ENCODE measurements at regions not wholly inside any gene's neighbourhood (a gene's known extent, or its start where the extent isn't known, plus 50 kb on each side); places are given as distances from the start of the nearest gene placed in this dataset.

DNA sequence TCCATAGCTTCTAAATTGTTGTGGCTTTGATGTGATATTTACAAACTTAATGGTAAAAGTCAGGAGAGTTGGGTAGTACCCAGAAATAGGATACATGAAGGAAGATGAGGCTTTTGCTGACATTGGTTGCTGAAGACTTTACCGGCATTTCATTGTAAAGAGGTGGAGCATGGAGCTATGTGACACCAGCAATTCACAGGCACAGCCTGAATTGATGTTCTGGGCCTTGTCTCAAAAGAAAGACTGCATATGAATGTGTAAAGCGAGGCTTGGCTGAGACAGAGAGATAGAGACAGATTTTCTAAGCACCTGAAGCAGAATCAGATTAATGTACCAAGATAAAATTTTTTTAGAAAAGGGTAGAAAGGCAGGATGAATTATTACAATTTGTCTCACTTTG, 864.9 kb upstream of the ID2 start:
- no peaks in the 10 kb centered on the region for H3K27me3 ChIP-seq (ENCODE audit: control insufficient read depth, insufficient read depth, low read length)
- H3K36me3 ChIP-seq (ENCODE audit: control insufficient read depth, insufficient read depth, low read length) = no peaks in the 10 kb centered on the region
- TF ChIP-seq, protein P1, sequence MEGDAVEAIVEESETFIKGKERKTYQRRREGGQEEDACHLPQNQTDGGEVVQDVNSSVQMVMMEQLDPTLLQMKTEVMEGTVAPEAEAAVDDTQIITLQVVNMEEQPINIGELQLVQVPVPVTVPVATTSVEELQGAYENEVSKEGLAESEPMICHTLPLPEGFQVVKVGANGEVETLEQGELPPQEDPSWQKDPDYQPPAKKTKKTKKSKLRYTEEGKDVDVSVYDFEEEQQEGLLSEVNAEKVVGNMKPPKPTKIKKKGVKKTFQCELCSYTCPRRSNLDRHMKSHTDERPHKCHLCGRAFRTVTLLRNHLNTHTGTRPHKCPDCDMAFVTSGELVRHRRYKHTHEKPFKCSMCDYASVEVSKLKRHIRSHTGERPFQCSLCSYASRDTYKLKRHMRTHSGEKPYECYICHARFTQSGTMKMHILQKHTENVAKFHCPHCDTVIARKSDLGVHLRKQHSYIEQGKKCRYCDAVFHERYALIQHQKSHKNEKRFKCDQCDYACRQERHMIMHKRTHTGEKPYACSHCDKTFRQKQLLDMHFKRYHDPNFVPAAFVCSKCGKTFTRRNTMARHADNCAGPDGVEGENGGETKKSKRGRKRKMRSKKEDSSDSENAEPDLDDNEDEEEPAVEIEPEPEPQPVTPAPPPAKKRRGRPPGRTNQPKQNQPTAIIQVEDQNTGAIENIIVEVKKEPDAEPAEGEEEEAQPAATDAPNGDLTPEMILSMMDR (IDR thresholded peaks at IDR 0.05) = no peak
- H3K9me3 ChIP-seq (ENCODE audit: control insufficient read depth, low read length) = no peaks in the 10 kb centered on the region
- no peaks in the 10 kb centered on the region for H3K79me2 ChIP-seq
- H3K4me1 ChIP-seq = no peaks in the 10 kb centered on the region
- no peak overlapping the region for H3K9ac ChIP-seq
- no peak overlapping the region for H3K4me2 ChIP-seq (ENCODE audit: low read length)
- no peak overlapping the region for H3K4me3 ChIP-seq (ENCODE audit: low read depth, low read length)
- no peak overlapping the region for H2AFZ ChIP-seq
- H3K27ac ChIP-seq = no peak overlapping the region

DNA sequence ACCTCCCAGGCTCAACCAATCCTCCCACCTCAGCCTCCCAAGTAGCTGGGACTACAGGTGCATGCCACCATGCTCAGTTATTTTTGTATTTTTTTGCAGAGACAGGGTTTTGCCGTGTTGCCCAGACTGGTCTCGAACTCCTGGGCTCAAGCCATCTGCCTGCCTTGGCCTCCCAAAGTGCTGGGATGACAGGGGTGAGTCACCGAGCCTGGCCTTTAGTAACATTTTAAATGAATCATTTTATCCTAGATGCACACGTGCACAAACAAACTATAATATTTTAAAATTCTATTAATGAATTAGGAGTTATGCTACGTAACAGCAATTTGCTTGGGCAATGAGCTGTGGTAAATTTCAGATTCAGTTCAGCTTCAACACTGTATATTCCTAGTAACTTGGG, 862.5 kb upstream of the ID2 start:
- no peak overlapping the region for H3K27ac ChIP-seq
- H2AFZ ChIP-seq = no peak overlapping the region
- H3K4me1 ChIP-seq = no peaks in the 10 kb centered on the region
- no peaks in the 10 kb centered on the region for H3K79me2 ChIP-seq
- H3K36me3 ChIP-seq (ENCODE audit: control insufficient read depth, insufficient read depth, low read length) = no peaks in the 10 kb centered on the region
- H3K4me3 ChIP-seq (ENCODE audit: low read depth, low read length) = no peak overlapping the region
- H3K9ac ChIP-seq = no peak overlapping the region
- no peak overlapping the region for H3K4me2 ChIP-seq (ENCODE audit: low read length)
- TF ChIP-seq, protein P1 (IDR thresholded peaks at IDR 0.05) = no peak
- no peaks in the 10 kb centered on the region for H3K27me3 ChIP-seq (ENCODE audit: control insufficient read depth, insufficient read depth, low read length)
- no peaks in the 10 kb centered on the region for H3K9me3 ChIP-seq (ENCODE audit: control insufficient read depth, low read length)

DNA sequence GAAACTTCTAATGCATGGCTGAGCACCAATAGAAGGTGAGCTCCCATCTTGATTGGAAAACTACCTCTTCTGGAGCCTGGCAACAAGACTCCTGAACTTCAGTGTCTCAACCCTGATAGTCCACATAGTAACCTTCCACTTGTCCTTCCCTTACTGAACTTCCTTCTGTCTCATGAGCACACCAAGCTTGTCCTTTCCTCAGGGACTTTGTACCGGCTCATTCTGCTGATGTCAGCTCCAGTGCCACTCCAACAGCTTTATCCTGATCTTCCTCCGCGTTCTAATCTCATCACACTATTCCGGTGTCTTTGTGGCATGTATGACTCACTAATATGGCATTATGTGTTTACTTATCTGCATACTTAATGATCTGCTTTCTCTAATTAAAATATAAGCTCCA, 862.0 kb upstream of the ID2 start:
- Histone ChIP-seq H3K4me1 (no peaks in the 10 kb centered on the region), H3K27ac (no peak overlapping the region), H3K36me3 (ENCODE audit: control insufficient read depth, insufficient read depth, low read length) (no peaks in the 10 kb centered on the region), H3K9ac (no peak overlapping the region), H2AFZ (no peak overlapping the region), H3K9me3 (ENCODE audit: control insufficient read depth, low read length) (no peaks in the 10 kb centered on the region), H3K4me3 (ENCODE audit: low read depth, low read length) (no peak overlapping the region), H3K4me2 (ENCODE audit: low read length) (no peak overlapping the region), H3K79me2 (no peaks in the 10 kb centered on the region), H3K27me3 (ENCODE audit: control insufficient read depth, insufficient read depth, low read length) (no peaks in the 10 kb centered on the region)
- TF ChIP-seq, protein P1 (IDR thresholded peaks at IDR 0.05) = no peak

DNA sequence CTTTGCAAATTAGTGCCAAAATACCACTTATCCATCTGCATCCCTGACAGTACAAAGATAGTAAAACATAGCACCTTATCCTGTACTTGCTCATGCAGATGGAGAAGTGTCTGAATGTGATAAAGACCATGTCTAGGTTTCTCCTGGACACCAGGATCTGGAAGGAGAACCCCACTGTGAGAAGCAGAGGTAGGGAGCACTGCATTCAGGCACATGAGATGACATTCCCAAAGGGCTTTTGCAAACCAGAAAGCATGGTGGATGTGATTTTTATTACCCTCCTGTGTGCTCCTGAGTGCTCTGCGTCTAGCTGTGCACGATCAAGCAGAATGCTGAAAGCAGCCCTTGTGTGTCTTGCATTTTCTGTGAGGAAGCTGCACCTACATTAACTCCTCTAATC, 857.6 kb upstream of the ID2 start:
- Histone ChIP-seq H3K4me2 (ENCODE audit: low read length) (no peak overlapping the region), H3K36me3 (ENCODE audit: control insufficient read depth, insufficient read depth, low read length) (no peaks in the 10 kb centered on the region), H3K27me3 (ENCODE audit: control insufficient read depth, insufficient read depth, low read length) (no peaks in the 10 kb centered on the region), H3K9me3 (ENCODE audit: control insufficient read depth, low read length) (no peaks in the 10 kb centered on the region), H3K27ac (no peak overlapping the region), H3K9ac (no peak overlapping the region), H3K4me3 (ENCODE audit: low read depth, low read length) (no peak overlapping the region), H3K4me1 (no peaks in the 10 kb centered on the region), H3K79me2 (no peaks in the 10 kb centered on the region), H2AFZ (no peak overlapping the region)
- TF ChIP-seq, protein P1 (IDR thresholded peaks at IDR 0.05) = no peak

DNA sequence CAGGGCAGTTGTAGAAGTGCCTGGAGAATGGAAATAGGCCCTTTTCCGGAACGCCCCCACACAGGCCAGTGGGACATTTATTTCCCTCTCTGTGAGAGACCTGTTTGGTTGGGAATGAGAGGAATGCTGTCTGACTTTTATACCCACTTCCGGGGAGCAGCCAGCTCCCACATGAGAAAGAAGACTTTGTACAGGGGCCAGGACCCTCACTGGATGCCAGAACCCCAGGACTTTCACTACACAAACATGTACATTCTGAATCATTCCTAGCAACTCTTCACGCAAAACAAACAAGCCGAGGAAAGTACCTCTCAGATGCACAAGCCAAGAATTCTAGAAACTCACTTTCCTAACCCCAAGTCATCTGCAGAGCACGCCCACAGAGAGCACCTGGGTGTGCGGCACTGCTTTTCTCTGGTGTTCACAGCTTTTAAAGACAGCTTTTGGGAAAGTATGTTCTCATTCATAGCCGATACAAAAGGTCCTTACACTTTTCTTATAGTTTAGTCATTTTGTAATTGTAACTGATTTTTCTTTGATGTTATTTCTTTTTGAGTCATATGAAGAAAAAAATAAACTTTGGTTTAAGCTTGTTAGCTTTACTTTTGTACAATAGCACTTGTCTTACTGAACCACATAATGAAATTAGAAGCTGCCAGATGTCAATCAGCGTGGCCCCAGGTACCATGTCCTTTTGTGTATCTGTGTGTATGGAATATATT, 856.1 kb upstream of the ID2 start:
- Histone ChIP-seq H3K4me3 (ENCODE audit: low read depth, low read length) (no peak overlapping the region), H3K27ac (no peak overlapping the region)

More for the DNA sequence above, 856.1 kb upstream of the ID2 start:
- Histone ChIP-seq H3K36me3 (ENCODE audit: control insufficient read depth, insufficient read depth, low read length) (no peaks in the 10 kb centered on the region), H3K79me2 (no peaks in the 10 kb centered on the region), H3K9me3 (ENCODE audit: control insufficient read depth, low read length) (no peaks in the 10 kb centered on the region), H3K4me1 (no peaks in the 10 kb centered on the region), H2AFZ (no peak overlapping the region), H3K27me3 (ENCODE audit: control insufficient read depth, insufficient read depth, low read length) (no peaks in the 10 kb centered on the region), H3K4me2 (ENCODE audit: low read length) (no peak overlapping the region), H3K9ac (no peak overlapping the region)
- TF ChIP-seq, protein P1 (IDR thresholded peaks at IDR 0.05) = no peak

Measured in parathyroid adenoma (tissue), 2 donors.